Retinal pigment epithelial cell (primary cell): ENCODE measurements at regions not wholly inside any gene's neighbourhood (a gene's known extent, or its start where the extent isn't known, plus 50 kb on each side); places are given as distances from the start of the nearest gene placed in this dataset.

ENCODE experiments used
- DNase-seq: peaks from one replicate; pipeline ENCODE4 v3.0.0-alpha.2; 2010; ENCODE audit warnings: low read depth
- H3K4me3 ChIP-seq: 2 replicates; pipeline ENCODE4 v1.5.1; 2011; ENCODE audit warnings: mild to moderate bottlenecking, low read length, control low read depth, moderate library complexity
- CTCF ChIP-seq: conservative IDR thresholded peaks from 2 replicates; pipeline ENCODE4 v1.5.1; 2011; ENCODE audit warnings: low read depth, low read length, control low read depth, inconsistent platforms

GRCh38 chr5:86671536-86671935 lies 53.8 kb downstream of the COX7C start:
- DNase-seq, result no peak
- no peak for TF ChIP-seq CTCF
- H3K4me3 ChIP-seq, result no peak overlapping the region

DNA sequence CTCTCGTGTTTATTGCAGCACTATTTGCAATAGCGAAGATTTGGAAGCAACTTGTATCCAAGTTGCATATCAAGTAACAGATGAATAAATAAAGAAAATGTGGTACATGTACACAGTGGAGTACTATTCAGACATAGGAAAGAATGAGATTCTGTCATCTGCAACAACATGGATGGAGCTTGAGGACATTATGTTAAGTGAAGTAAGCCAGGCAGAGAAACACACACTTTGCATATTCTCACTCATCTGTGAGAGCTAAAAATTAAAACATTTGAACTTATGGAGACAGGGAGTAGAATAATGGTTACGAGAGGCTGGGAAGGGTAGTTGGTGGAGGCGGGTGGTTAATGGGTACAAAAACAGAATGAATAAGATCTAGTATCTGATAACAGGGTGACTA lies 56.3 kb downstream of the COX7C start:
- no peak for TF ChIP-seq CTCF
- no peak overlapping the region for H3K4me3 ChIP-seq
- no peak for DNase-seq

GRCh38 chr5:86675311-86675710 lies 57.6 kb downstream of the COX7C start:
- DNase-seq, result peak; percentile 94
- no peak for TF ChIP-seq CTCF
- no peak overlapping the region for H3K4me3 ChIP-seq

DNA sequence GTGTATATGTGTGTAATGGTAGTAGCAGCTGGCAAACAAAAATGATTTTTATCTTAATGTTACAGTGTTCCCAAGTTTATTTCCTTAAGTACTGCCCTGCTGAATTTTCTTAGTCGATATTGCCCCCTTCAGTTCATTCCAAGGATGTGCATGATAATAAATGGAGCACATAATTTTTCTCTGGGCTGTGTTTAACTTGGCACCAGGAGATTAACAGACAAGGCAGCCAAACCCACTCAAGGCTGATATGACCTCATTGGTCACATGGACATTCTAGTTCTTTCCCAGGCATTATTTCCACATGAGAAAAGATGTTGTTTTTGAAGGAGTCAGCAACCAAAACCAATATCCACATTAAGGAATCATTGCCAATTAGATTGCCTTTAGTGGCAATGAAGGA lies 61.8 kb downstream of the COX7C start:
- no peak overlapping the region for H3K4me3 ChIP-seq
- peak; percentile 93 for DNase-seq
- TF ChIP-seq CTCF, result peak; percentile 61

DNA sequence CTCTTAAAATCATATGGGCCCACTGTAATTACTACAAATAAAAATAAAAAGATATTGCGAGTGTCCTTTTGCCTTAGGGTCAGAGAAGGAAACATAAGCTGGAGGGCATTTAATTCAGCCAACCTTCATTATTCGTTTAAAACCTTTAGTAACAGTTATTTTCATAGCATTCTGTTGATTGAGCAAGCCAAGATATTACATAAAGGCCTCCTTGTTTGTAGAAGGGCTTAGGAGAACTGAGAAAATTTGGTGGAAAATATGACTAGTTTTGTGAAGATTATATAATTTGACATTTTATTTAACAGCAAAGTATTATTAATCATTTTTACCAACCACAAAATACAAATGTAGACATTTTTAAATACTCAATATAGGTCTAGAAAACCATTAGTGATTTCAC lies 62.2 kb downstream of the COX7C start:
- TF ChIP-seq CTCF, result no peak
- H3K4me3 ChIP-seq, result no peak overlapping the region
- DNase-seq, result peak; percentile 55

DNA sequence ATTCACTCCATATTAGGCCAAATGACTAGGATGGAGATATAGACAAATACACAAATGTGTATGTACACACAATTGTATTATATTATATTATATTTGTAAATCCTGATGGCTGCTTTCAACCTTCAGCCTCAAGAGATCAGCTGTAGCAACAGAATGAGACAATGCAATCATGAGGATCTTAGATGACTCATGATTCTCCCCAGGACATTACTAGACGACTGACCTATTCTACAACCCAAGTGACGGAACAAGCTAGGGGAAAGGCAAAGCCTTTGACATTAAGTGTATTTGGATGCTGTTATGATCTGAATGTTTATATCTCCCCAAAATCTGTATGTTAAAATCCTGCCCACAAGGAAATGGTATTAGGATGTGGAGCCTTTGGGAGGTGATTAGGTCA lies 66.5 kb downstream of the COX7C start:
- DNase-seq, result no peak
- no peak for TF ChIP-seq CTCF
- no peak overlapping the region for H3K4me3 ChIP-seq

DNA sequence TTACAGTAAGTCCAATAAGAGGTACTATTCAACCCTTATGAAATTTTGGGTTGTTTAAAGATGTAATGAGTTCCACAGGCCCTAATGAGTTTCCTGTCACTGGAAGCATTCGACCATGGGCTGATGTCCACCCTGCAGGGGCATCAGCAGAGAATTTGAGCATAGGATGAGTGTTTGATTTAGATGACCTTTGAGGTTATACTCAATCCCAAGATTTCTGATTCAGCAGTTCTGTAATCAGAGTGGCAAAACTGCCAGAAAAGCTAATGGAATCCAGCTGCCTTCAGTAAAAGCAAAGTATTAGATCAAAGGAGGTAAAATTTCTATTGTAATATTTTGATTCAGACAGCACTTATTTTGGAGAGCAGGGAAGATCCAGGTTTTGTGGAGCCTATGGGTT lies 68.3 kb downstream of the COX7C start:
- H3K4me3 ChIP-seq, result no peak overlapping the region
- TF ChIP-seq CTCF, result no peak
- DNase-seq, result no peak
